T-helper 1 cell treated with Interleukin-12 subunit alpha and Interleukin-12 subunit beta and Interleukin-4 antibody, amounts not matched to agents 30 μg/mL and 1 μg/mL, for 36 hours (primary cell): ENCODE measurements at regions not wholly inside any gene's neighbourhood (a gene's known extent, or its start where the extent isn't known, plus 50 kb on each side); places are given as distances from the start of the nearest gene placed in this dataset.

Source experiments
- H3K27ac Mint-ChIP-seq: one replicate; pipeline ENCODE4 v1.8.0; 2021; ENCODE audit warnings: mild to moderate bottlenecking, mixed read lengths
- H3K27me3 Mint-ChIP-seq: one replicate; pipeline ENCODE4 v1.8.0; 2021; ENCODE audit warnings: low read depth, mixed read lengths
- H3K36me3 Mint-ChIP-seq: one replicate; pipeline ENCODE4 v1.8.0; 2021; ENCODE audit warnings: low read depth, mixed read lengths
- H3K4me1 Mint-ChIP-seq: one replicate; pipeline ENCODE4 v1.8.0; 2021; ENCODE audit warnings: low read depth, mixed read lengths
- H3K4me3 Mint-ChIP-seq: one replicate; pipeline ENCODE4 v1.8.0; 2021; ENCODE audit warnings: mild to moderate bottlenecking, moderate library complexity, mixed read lengths
- H3K9me3 Mint-ChIP-seq: one replicate; pipeline ENCODE4 v1.8.0; 2021; ENCODE audit warnings: mixed read lengths

DNA sequence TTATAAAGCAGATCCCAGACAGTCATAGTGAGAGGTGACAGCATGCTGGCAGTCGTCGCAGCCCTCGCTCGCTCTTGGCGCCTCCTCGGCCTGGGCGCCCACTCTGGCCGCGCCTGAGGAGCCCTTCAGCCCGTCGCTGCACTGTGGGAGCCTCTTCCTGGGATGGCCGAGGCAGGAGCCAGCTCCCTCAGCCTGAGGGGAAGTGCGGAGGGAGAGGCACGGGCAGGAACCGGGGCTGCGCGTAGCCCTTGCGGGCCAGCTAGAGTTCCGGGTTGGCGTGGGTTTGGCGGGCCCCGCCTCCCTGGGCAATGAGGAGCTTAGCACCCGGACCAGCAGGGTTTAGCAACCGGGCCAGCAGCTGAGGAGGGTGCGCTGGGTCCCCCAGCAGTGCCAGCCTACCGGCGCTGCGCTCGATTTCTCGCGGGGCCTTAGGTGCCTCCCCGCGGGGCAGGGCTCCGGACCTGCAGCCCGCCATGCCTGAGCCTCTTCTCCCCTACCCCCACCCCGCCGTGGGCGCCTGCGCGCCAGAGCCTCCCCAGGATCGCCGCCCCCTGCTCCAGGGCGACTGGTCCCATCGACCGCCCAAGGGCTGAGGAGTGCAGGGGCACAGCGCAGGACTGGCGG lies 451.2 kb upstream of the DCN start:
- no peaks in the 10 kb centered on the region for H3K27me3 Mint-ChIP-seq
- H3K4me3 Mint-ChIP-seq, result no peak overlapping the region
- no peaks in the 10 kb centered on the region for H3K9me3 Mint-ChIP-seq
- H3K36me3 Mint-ChIP-seq, result no peaks in the 10 kb centered on the region
- no peak overlapping the region for H3K27ac Mint-ChIP-seq
- H3K4me1 Mint-ChIP-seq, result no peaks in the 10 kb centered on the region

DNA sequence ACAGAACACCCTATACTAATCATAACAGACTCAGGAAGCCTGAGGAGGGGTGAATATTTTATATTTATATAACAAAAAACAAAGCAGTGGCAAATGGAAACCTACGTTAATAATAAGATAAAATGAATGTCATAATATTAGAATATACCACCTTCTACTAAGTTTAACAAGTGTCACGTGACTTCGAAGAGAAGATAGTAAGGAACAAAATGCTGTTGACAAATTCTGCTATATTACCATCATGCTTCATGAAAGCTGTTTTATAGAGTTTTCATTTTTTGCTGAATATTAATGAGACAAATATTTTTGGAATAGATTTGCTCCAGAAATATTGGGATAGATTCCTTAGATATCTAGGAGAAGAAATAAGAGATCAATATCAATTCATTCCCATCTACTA lies 450.6 kb upstream of the DCN start:
- Mint-ChIP-seq H3K27me3 (no peaks in the 10 kb centered on the region), H3K4me3 (no peak overlapping the region), H3K27ac (no peak overlapping the region), H3K4me1 (no peaks in the 10 kb centered on the region), H3K36me3 (no peaks in the 10 kb centered on the region), H3K9me3 (no peaks in the 10 kb centered on the region)

- H3K4me1 Mint-ChIP-seq, result no peaks in the 10 kb centered on the region
- no peaks in the 10 kb centered on the region for H3K27me3 Mint-ChIP-seq
- H3K9me3 Mint-ChIP-seq, result no peaks in the 10 kb centered on the region
- H3K4me3 Mint-ChIP-seq, result no peak overlapping the region
- H3K36me3 Mint-ChIP-seq, result no peaks in the 10 kb centered on the region
- H3K27ac Mint-ChIP-seq, result no peak overlapping the region
Observed at GRCh38 chr12:91632042-91632786, 449.6 kb upstream of the DCN start.

DNA sequence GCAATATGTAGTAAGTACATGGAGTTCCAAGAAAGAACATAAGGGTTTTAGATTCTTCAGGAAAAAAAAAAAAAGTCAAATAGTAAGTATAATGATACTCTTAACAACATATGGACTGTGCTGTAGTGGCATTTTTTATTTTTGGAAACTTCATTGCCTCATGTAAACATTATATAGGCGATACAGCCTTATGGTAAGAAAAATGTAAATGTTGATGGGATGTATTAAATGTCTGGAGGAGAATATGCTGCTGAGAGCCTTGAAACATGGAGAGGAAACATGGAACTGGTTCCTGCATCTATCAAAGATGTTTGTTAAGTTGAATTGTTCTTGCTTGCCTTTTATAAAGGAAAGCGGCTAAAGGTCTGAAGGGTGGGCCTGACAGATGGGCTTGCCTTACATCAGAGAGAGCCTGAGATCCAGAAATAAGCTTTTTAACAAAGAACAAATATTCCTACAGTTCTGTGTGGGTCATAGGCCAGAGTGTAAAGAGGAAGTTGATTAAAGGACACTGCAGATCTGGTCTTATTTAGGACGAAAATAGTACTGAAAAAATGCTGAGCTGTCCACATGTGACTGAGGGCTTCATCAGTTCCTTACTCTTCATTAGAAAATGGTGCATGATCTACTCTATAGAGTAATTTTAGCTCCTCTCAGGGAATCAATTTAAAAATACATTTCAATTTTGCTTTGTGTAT lies 448.1 kb upstream of the DCN start:
- H3K4me3 Mint-ChIP-seq, result no peak overlapping the region
- peaks cover 9% of the 10 kb centered on the region for H3K9me3 Mint-ChIP-seq
- no peaks in the 10 kb centered on the region for H3K4me1 Mint-ChIP-seq
- H3K27me3 Mint-ChIP-seq, result no peaks in the 10 kb centered on the region
- no peak overlapping the region for H3K27ac Mint-ChIP-seq
- no peaks in the 10 kb centered on the region for H3K36me3 Mint-ChIP-seq

DNA sequence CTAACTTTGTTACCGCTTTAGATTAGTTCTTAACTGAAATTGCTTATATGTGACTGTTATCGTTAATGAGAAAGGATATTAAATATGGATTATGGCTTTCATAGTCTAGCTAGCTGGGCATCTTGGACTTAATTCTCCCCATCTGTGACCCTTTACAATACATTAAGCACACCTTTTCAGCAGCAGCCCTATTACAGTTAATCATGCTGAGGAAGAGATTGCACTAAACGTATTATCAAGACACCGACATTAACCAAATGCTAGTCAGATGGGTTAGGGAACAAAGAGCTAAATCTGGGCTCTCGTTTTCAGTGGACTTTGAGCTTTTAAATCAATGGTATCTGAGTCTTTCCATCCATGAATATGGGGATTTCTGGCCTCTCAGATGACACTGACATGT lies 447.5 kb upstream of the DCN start:
- no peaks in the 10 kb centered on the region for H3K36me3 Mint-ChIP-seq
- no peaks in the 10 kb centered on the region for H3K27me3 Mint-ChIP-seq
- H3K27ac Mint-ChIP-seq, result no peak overlapping the region
- H3K9me3 Mint-ChIP-seq, result peaks cover 9% of the 10 kb centered on the region
- H3K4me1 Mint-ChIP-seq, result no peaks in the 10 kb centered on the region
- no peak overlapping the region for H3K4me3 Mint-ChIP-seq

- Mint-ChIP-seq H3K9me3 (peaks cover 9% of the 10 kb centered on the region), H3K4me1 (no peaks in the 10 kb centered on the region), H3K4me3 (no peak overlapping the region), H3K27ac (no peak overlapping the region), H3K36me3 (no peaks in the 10 kb centered on the region), H3K27me3 (no peaks in the 10 kb centered on the region)
Observed at GRCh38 chr12:91629440-91629839, 446.8 kb upstream of the DCN start.

DNA sequence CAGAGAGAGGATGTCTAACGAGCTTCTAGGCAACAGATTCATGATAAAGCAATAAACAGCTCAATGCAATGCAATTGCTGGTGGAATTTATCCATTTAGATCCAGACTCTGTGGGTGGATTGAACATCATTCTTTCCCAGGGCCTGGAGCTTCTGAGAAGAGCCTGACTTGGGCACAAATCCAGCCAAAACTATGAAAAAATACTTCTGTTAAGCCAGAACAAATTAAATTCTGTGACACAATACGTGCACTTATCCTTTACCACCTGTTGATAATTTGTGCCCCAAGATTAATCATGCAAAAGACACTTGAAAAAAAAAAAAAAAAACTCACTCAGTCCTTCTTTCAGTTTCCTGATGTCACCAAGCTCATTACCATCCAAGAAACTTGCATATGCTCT lies 446.0 kb upstream of the DCN start:
- Mint-ChIP-seq H3K27me3 (no peaks in the 10 kb centered on the region), H3K9me3 (peaks cover 9% of the 10 kb centered on the region), H3K4me1 (no peaks in the 10 kb centered on the region), H3K4me3 (no peak overlapping the region), H3K27ac (no peak overlapping the region), H3K36me3 (no peaks in the 10 kb centered on the region)

- Mint-ChIP-seq H3K27ac (no peak overlapping the region), H3K4me1 (no peaks in the 10 kb centered on the region), H3K4me3 (no peak overlapping the region), H3K36me3 (no peaks in the 10 kb centered on the region), H3K27me3 (no peaks in the 10 kb centered on the region), H3K9me3 (peaks cover 9% of the 10 kb centered on the region)
Observed at GRCh38 chr12:91627225-91627624, 444.6 kb upstream of the DCN start.

- Mint-ChIP-seq H3K27ac (no peak overlapping the region), H3K27me3 (no peaks in the 10 kb centered on the region), H3K9me3 (peaks cover 9% of the 10 kb centered on the region), H3K4me3 (no peak overlapping the region), H3K36me3 (no peaks in the 10 kb centered on the region), H3K4me1 (peaks cover 1% of the 10 kb centered on the region)
Observed at GRCh38 chr12:91622981-91623380, 440.4 kb upstream of the DCN start.

- Mint-ChIP-seq H3K9me3 (peaks cover 9% of the 10 kb centered on the region), H3K27ac (no peak overlapping the region), H3K36me3 (no peaks in the 10 kb centered on the region)
Observed at GRCh38 chr12:91622037-91622436, 439.4 kb upstream of the DCN start.

GRCh38 chr12:91620992-91621391 lies 438.4 kb upstream of the DCN start:
- H3K9me3 Mint-ChIP-seq, result peaks cover 2% of the 10 kb centered on the region
- H3K36me3 Mint-ChIP-seq, result no peaks in the 10 kb centered on the region
- peaks cover 4% of the 10 kb centered on the region for H3K4me1 Mint-ChIP-seq
- H3K4me3 Mint-ChIP-seq, result no peak overlapping the region
- no peaks in the 10 kb centered on the region for H3K27me3 Mint-ChIP-seq
- no peak overlapping the region for H3K27ac Mint-ChIP-seq

More at GRCh38 chr12:91622037-91622436, 439.4 kb upstream of the DCN start:
- H3K4me3 Mint-ChIP-seq, result no peak overlapping the region
- H3K4me1 Mint-ChIP-seq, result peaks cover 4% of the 10 kb centered on the region
- H3K27me3 Mint-ChIP-seq, result no peaks in the 10 kb centered on the region

GRCh38 chr12:91620422-91620821 lies 437.8 kb upstream of the DCN start:
- Mint-ChIP-seq H3K4me1 (peaks cover 4% of the 10 kb centered on the region), H3K36me3 (no peaks in the 10 kb centered on the region), H3K27ac (no peak overlapping the region), H3K27me3 (no peaks in the 10 kb centered on the region), H3K4me3 (no peak overlapping the region), H3K9me3 (no peaks in the 10 kb centered on the region)

DNA sequence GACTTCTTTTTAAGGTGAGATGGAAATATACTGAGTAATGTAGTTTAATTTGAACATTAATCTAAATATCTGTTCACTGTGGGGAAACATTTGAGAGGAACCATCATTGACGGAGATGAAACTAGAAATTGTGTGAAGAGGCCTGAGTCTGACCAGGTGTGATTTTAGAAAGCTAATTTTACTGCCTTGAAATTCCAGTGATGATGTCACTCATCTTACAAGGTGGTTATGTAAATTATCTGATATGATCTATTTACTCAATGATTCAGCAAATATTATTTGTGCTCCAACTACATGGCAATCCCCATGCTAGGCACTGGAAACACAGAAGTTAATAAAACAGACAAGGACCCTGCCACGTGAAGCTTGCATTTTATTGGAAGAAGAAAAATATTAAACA lies 435.7 kb upstream of the DCN start:
- Mint-ChIP-seq H3K4me1 (peaks cover 4% of the 10 kb centered on the region), H3K4me3 (no peak overlapping the region), H3K9me3 (no peaks in the 10 kb centered on the region), H3K27me3 (no peaks in the 10 kb centered on the region), H3K36me3 (no peaks in the 10 kb centered on the region), H3K27ac (no peak overlapping the region)

DNA sequence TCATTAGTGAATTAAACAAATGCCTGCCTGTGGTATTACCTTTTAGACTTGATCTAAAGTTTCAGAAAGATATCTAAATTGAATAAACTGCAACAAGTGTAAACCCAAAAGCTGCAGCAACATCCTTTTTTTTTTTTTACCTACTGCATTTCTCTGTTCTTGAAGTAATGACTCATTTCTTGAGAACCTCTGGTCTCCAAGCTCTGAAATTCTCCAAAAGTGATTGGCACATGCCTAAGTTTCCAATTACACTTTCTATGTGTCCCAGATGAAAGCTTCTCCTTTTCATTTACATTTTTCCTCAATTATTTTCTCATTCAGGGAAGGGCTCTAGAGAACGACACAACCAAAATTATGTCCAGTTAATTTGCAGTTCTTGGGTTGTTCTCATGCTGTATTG lies 435.2 kb upstream of the DCN start:
- Mint-ChIP-seq H3K4me3 (no peak overlapping the region), H3K27me3 (no peaks in the 10 kb centered on the region), H3K9me3 (no peaks in the 10 kb centered on the region), H3K36me3 (no peaks in the 10 kb centered on the region), H3K27ac (no peak overlapping the region), H3K4me1 (peaks cover 4% of the 10 kb centered on the region)

DNA sequence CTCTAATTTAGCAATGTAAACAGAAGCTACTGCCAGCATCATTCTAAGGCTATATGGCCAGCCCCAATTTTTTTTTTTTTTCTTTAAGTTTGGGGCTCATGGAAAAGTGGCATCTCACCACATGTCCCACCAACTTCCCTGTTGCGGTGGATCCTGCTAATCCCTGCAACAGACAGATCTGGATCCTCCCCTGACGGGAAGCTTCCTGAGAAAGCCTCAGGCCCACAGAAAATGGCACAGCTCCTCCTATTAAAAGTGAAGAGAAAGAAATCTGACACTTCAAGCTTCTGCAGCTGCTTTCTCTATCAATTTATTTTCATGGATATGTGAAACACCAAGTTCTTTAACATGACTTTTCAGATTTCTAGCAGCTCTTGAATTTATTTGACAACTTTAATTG lies 433.8 kb upstream of the DCN start:
- Mint-ChIP-seq H3K27me3 (no peaks in the 10 kb centered on the region), H3K4me1 (peaks cover 4% of the 10 kb centered on the region), H3K4me3 (no peak overlapping the region), H3K36me3 (no peaks in the 10 kb centered on the region), H3K27ac (no peak overlapping the region), H3K9me3 (no peaks in the 10 kb centered on the region)
